Astrocyte of the cerebellum (primary cell): ENCODE measurements at regions not wholly inside any gene's neighbourhood (a gene's known extent, or its start where the extent isn't known, plus 50 kb on each side); places are given as distances from the start of the nearest gene placed in this dataset.

ENCODE experiments used
- DNase-seq: peaks from one replicate; pipeline ENCODE4 v3.0.0-alpha.2; 2011; ENCODE audit warnings: low read depth
- H3K4me3 ChIP-seq: 2 replicates; pipeline ENCODE4 v1.5.1; 2011; ENCODE audit warnings: mild to moderate bottlenecking, low read depth, low read length, moderate library complexity
- in situ Hi-C: cut with HindIII; loops from 2 replicates; pipeline ENCODE4 v1.10.0; 2017; ENCODE audit warnings: low sequenced_read_pairs
- TF ChIP-seq, protein P1 (sequence below): IDR thresholded peaks from 2 replicates; pipeline ENCODE4 v1.5.1; 2012; ENCODE audit warnings: low read length, low read depth, moderate library complexity, mild to moderate bottlenecking; ENCODE audit errors: missing control alignments

- in situ Hi-C loops, result no loop called here
- TF ChIP-seq, protein P1, sequence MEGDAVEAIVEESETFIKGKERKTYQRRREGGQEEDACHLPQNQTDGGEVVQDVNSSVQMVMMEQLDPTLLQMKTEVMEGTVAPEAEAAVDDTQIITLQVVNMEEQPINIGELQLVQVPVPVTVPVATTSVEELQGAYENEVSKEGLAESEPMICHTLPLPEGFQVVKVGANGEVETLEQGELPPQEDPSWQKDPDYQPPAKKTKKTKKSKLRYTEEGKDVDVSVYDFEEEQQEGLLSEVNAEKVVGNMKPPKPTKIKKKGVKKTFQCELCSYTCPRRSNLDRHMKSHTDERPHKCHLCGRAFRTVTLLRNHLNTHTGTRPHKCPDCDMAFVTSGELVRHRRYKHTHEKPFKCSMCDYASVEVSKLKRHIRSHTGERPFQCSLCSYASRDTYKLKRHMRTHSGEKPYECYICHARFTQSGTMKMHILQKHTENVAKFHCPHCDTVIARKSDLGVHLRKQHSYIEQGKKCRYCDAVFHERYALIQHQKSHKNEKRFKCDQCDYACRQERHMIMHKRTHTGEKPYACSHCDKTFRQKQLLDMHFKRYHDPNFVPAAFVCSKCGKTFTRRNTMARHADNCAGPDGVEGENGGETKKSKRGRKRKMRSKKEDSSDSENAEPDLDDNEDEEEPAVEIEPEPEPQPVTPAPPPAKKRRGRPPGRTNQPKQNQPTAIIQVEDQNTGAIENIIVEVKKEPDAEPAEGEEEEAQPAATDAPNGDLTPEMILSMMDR, result no peak
- H3K4me3 ChIP-seq, result no peak overlapping the region
- no peak for DNase-seq
Measured at GRCh38 chr14:23805761-23806160, 147.8 kb upstream of the DHRS4 start.

- in situ Hi-C loops, result no loop called here
- no peak for DNase-seq
- TF ChIP-seq, protein P1, result no peak
- H3K4me3 ChIP-seq, result no peak overlapping the region
Measured at GRCh38 chr14:23814527-23815256, 138.9 kb upstream of the DHRS4 start.

DNA sequence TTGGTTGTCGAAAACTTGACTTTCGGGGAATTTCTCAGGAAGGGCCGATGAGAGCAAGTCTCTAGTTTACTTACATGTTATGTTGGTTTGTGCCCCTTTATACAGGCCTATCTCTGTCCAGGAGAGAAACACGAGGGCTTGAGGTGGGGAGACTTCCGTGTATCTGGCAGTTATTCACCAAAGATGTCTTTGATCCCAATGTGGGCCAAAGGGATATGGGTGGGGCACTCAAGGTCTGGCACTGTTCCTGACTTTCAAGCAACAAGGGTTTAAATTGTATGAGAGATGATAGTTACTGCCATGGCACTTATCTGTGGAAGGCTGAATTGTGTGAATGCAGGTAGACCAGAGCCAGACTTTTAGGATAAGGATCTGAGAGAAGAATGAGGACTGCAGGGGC, 137.2 kb upstream of the DHRS4 start:
- in situ Hi-C loops, result no loop called here
- TF ChIP-seq, protein P1, result no peak
- DNase-seq, result no peak
- no peak overlapping the region for H3K4me3 ChIP-seq

DNA sequence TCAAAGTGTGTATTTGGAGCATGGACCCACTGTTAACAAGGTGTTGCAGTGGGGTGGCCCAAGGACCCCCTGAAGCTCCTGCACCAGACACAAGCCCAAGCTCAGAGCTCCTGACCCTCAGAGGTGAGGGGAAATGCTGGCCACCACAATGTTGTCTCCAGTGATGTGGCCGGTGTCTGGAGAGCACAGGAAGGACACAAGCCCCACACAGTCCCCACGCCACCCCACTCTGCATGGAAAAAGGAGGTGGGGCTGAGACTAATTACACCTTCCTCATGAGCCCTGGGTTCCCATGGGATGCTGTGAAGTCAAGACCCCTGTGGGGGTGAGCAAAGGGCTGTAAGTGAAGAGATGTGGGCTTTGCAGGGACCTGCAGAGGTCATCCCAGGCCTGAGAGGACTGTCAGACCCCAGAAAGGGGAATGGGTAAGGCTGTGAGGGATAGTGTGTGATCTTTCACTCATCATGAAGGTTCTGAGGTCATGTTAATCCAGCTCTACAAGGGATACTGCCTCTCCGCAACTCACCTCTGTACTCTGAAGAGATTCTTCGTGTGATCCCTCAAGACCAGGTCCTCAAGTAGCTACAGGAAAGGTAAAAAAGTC, 136.3 kb upstream of the DHRS4 start:
- no peak overlapping the region for H3K4me3 ChIP-seq
- no peak for DNase-seq
- TF ChIP-seq, protein P1, result no peak
- in situ Hi-C loops, result no loop called here

- in situ Hi-C loops, result no loop called here
- no peak for DNase-seq
- TF ChIP-seq, protein P1, result no peak
- no peak overlapping the region for H3K4me3 ChIP-seq
Measured at GRCh38 chr14:23827100-23827892, 126.3 kb upstream of the DHRS4 start.

DNA sequence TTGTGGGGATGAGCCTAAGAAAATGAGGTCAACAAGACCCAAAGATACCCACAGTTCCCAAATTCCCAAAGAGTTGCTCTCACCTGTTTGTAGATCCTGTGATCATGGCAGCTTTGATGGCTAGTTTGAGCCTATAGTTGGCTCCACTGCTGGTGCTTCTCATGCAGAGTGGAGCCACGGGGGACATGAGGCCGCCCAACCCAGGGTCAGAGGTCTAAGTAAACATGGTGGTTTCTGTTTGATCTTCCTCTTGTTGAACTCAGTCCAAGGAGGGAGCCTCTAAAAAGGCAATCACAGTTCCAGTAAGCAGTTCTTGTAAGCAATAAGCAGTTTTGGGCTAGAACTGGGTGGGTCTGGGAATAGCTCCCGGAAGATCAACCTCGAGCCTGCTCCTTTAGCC, 125.6 kb upstream of the DHRS4 start:
- TF ChIP-seq, protein P1, result no peak
- in situ Hi-C loops, result no loop called here
- no peak for DNase-seq
- no peak overlapping the region for H3K4me3 ChIP-seq
